HCT116 (cell line): ENCODE measurements at regions not wholly inside any gene's neighbourhood (a gene's known extent, or its start where the extent isn't known, plus 50 kb on each side); places are given as distances from the start of the nearest gene placed in this dataset.

Experiments
- CTCF ChIP-seq, 3 experiments: fragments of 200-600 bp in 1 of 3; sonication (generic) in 1 of 3; IDR thresholded peaks in 2 of 3; conservative IDR thresholded peaks in 1 of 3; 2 replicates each; pipeline ENCODE4 v1.5.1; 2012 to 2017; ENCODE audit warnings: low read depth in 2 of 3, low read length in 2 of 3, antibody characterized with exemption in 1 of 3, borderline replicate concordance in 1 of 3, control low read depth in 1 of 3, mild to moderate bottlenecking in 1 of 3, mixed read lengths in 1 of 3, mixed run types in 1 of 3, moderate library complexity in 1 of 3; ENCODE audit not compliant: insufficient read depth in 1 of 3
- ELF1 ChIP-seq: IDR thresholded peaks from 2 replicates; pipeline ENCODE4 v1.6.1; 2012; ENCODE audit warnings: low read depth, borderline replicate concordance
- POLR2A ChIP-seq: IDR thresholded peaks from 2 replicates; pipeline ENCODE4 v1.7.0; 2011; ENCODE audit warnings: borderline replicate concordance; ENCODE audit not compliant: insufficient read depth, insufficient read length; ENCODE audit errors: extremely low read depth
- POLR2AphosphoS5 ChIP-seq: IDR thresholded peaks from 2 replicates; pipeline ENCODE4 v1.6.1; 2011; ENCODE audit warnings: mild to moderate bottlenecking, low read depth, low read length, moderate library complexity
- REST ChIP-seq: IDR thresholded peaks from 2 replicates; pipeline ENCODE4 v1.6.1; 2012; ENCODE audit warnings: low read depth
- YY1 ChIP-seq: IDR thresholded peaks from 2 replicates; pipeline ENCODE4 v1.6.1; 2011; ENCODE audit warnings: low read length, low read depth, moderate library complexity, mild to moderate bottlenecking; ENCODE audit not compliant: insufficient replicate concordance; ENCODE audit errors: extremely low read depth

DNA sequence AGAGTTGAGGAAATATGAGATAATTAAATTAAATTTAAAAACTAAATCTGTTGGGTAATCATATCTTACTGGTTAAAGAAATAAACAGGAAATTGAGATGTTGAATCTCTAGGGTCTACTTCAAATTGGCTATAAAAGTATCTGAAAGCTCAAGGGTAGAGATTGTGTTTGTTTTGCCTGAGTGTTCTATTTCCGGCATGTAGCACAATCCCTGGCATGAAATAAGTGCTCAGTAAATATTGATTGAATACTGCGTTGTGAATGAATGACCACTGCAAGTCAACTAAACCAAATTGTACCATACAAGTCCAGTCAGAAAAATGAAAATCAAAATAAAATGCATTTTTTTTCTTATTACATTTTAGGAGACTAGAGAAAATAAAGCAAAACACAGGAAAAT lies 709.8 kb downstream of the EPM2A start:
- TF ChIP-seq ELF1 (no peak), CTCF (IDR thresholded peaks at IDR 0.05 in 2 of 3, conservative IDR thresholded peaks at IDR 0.05 in 1 of 3; ENCODE audit: borderline replicate concordance in 1 of 3, insufficient read depth in 1 of 3, low read depth in 2 of 3, low read length in 2 of 3) (no peak), REST (no peak), POLR2A (no peak), YY1 (no peak), POLR2AphosphoS5 (no peak)
